Fibroblast of villous mesenchyme (primary cell): ENCODE measurements at regions not wholly inside any gene's neighbourhood (a gene's known extent, or its start where the extent isn't known, plus 50 kb on each side); places are given as distances from the start of the nearest gene placed in this dataset.

Experiments used
- DNase-seq: peaks from one replicate; pipeline ENCODE4 v3.0.0-alpha.2; 2010; ENCODE audit warnings: low read depth
- H3K4me3 ChIP-seq: 2 replicates; pipeline ENCODE4 v1.5.1; 2011; ENCODE audit warnings: low read depth, mild to moderate bottlenecking, low read length
- TF ChIP-seq, protein P1 (sequence below): IDR thresholded peaks from 2 replicates; pipeline ENCODE4 v1.5.1; 2012; ENCODE audit warnings: low read depth, mild to moderate bottlenecking, low read length; ENCODE audit not compliant: insufficient read depth

DNA sequence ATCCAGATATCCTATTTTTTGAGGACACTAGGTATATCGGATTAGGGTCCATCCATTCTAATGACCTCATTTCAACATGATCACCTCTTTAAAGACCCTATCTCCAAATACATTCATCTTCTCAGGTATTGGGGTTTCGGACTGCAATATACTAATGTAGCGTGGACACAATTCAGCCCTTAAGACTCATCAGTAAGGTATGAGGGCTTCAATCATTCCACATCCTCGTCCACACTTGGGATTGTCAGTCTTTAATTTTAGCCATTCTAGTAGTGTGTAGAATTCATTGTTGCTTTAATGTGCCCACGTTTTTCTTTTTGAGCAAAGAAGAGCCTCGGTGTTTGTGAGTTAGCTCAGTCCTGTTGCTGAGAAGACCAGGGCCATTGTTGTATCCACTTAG, 177.0 kb upstream of the TBX3 start:
- TF ChIP-seq, protein P1, sequence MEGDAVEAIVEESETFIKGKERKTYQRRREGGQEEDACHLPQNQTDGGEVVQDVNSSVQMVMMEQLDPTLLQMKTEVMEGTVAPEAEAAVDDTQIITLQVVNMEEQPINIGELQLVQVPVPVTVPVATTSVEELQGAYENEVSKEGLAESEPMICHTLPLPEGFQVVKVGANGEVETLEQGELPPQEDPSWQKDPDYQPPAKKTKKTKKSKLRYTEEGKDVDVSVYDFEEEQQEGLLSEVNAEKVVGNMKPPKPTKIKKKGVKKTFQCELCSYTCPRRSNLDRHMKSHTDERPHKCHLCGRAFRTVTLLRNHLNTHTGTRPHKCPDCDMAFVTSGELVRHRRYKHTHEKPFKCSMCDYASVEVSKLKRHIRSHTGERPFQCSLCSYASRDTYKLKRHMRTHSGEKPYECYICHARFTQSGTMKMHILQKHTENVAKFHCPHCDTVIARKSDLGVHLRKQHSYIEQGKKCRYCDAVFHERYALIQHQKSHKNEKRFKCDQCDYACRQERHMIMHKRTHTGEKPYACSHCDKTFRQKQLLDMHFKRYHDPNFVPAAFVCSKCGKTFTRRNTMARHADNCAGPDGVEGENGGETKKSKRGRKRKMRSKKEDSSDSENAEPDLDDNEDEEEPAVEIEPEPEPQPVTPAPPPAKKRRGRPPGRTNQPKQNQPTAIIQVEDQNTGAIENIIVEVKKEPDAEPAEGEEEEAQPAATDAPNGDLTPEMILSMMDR = no peak
- no peak overlapping the region for H3K4me3 ChIP-seq
- no peak for DNase-seq

DNA sequence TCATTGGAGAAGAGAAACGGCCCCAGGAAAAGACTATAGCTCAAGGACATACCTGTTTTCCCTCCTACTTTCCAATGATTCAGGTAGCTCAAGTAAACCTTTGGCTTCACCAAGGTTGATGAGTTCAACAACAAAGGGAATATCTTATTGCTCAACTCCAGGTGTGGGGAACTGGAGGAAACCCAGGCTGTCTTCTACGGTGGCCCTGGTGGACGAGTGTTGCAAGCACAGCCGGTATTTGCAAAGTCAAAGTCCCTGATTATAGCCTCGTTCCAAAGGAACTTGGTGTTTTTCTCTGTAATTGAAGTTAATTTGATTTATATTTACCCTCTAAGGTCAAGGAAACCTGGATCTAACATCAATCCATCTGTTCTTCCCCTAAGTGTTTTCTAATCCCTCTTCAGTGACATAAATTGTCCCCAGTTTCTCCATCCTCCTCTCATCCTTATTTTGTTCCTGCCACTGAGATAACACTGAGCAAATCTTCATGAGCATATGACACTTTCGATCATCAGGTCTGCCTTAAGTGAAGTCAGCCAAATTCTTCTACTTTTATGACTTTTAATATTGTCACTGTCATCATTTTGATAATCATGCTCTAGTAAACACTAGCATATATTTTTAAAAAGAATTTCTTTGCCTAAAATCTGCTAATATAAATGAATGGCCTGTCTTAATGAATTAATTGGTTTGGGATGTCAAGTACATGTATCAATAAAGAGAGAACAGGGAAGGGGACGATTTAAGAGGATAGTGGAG, 174.6 kb upstream of the TBX3 start:
- no peak overlapping the region for H3K4me3 ChIP-seq
- TF ChIP-seq, protein P1 = peak; percentile 31
- no peak for DNase-seq

DNA sequence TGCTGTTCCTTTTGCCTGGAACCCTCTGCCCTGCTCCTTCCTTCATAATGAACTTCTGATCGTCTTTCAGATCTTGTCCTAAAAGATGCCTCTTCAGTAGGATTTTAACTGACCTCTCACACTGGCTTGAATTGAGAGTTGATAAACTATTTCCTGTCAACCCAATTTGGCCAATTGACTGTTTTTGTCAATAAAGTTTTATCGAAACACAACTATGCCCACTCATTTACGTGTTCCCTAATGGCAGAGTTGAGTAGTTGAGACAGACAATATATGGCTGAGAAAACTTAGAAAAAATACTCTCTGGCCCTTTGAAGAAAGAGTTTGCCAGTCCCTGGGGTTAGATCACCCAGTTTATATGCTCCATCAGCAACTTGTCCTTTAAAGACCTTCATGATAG, 171.7 kb upstream of the TBX3 start:
- H3K4me3 ChIP-seq = no peak overlapping the region
- TF ChIP-seq, protein P1 = no peak
- no peak for DNase-seq

DNA sequence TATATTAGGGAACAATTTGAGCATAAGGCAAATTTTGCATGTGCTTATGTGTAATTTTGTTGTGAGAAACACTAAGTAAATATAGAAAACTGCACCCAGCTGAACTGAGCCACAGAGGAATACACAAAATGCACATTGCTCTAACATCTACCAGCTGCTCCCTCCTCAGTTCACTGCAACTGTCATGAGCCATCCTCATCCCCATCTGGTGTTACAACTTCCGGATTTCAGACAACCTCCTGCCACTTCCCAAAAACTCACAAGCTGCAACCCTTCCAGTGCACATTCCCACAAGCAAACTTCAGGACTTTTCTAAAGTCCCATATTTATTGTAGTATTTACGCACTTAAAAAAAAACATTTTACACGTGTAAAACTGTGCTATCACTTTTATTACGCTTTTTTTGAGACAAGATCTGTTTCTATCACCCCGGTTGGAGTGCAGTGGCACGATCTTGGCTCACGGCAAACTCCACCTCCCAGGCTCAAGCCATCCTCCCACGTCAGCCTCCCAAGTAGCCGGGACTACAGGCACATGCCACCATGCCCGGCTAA, 169.1 kb upstream of the TBX3 start:
- DNase-seq = peak; percentile 65

DNA sequence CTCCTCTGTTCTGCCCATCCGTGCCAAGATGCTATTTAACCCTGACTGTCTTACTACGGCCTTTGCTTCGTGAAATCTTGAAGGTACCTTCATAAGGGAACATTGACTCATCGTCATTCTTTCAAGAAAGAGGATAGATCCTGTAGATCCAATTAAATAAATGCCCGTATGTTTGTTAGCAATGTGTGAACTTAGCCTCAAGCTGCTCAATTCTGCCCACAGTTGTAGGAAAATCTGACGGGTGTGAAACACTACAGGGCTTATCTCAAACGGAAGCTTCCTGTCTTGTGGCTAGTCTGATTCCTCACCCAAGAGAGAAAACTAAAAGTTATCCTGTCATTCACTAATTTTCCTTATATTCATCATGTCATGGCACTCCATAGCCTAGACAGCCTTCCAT, 168.0 kb upstream of the TBX3 start:
- H3K4me3 ChIP-seq = no peak overlapping the region
- TF ChIP-seq, protein P1 = no peak
- DNase-seq = no peak

More for the DNA sequence above, 169.1 kb upstream of the TBX3 start:
- no peak overlapping the region for H3K4me3 ChIP-seq
- TF ChIP-seq, protein P1 = no peak

GRCh38 chr12:114850661-114851275, 166.8 kb upstream of the TBX3 start:
- TF ChIP-seq, protein P1 = no peak
- no peak for DNase-seq
- H3K4me3 ChIP-seq = no peak overlapping the region

DNA sequence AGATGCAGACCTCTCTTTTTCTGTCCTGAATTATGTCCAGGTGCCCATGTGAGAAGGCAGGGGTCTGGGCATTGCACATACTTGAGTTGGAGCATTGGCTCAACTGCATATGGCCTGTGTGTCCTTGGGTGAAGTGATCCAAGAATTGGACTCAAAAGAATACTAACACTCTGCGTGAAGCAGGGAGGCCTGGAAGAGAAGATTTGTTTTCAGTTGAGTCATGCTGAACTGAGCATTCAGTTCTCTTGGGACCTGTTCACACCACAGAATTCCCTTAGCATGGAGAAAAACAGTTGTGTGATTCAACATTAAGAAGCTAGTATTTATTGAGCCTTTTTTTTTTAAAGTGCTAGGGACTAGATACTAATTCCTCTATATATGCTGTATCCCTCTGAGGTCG, 164.7 kb upstream of the TBX3 start:
- TF ChIP-seq, protein P1 = no peak
- no peak overlapping the region for H3K4me3 ChIP-seq
- DNase-seq = peak; percentile 72
